Lower lobe of right lung (tissue), 2 donors: ENCODE measurements at regions not wholly inside any gene's neighbourhood (a gene's known extent, or its start where the extent isn't known, plus 50 kb on each side); places are given as distances from the start of the nearest gene placed in this dataset.

ENCODE experiments used
- ATAC-seq, 2 donors: fragments of 200-7000 bp; cut with Tn5 transposase; one replicate each; pipeline ENCODE4 v1.9.1; 2020 to 2022; ENCODE audit warnings: mild to moderate bottlenecking in 2 of 2, moderate library complexity in 2 of 2
- DNase-seq: peaks from one replicate; pipeline ENCODE4 v3.0.0-alpha.2; 2020
- H3K27ac ChIP-seq: fragments of 200-600 bp; one replicate; pipeline ENCODE4 v1.8.0; 2022
- H3K27me3 ChIP-seq: fragments of 200-600 bp; one replicate; pipeline ENCODE4 v1.8.0; 2022; ENCODE audit warnings: low read depth
- H3K36me3 ChIP-seq: fragments of 200-600 bp; one replicate; pipeline ENCODE4 v1.8.0; 2022; ENCODE audit warnings: mild to moderate bottlenecking
- H3K4me1 ChIP-seq: fragments of 200-600 bp; one replicate; pipeline ENCODE4 v1.8.0; 2022
- H3K4me3 ChIP-seq: fragments of 200-600 bp; one replicate; pipeline ENCODE4 v1.8.0; 2022; ENCODE audit warnings: mild to moderate bottlenecking
- H3K9me3 ChIP-seq: fragments of 200-600 bp; one replicate; pipeline ENCODE4 v1.8.0; 2022
- CTCF ChIP-seq: fragments of 200-600 bp; IDR thresholded peaks from one replicate; pipeline ENCODE4 v1.8.0; 2022; ENCODE audit warnings: antibody characterized with exemption, mild to moderate bottlenecking
- intact Hi-C: fragments of 100-400 bp; cut with DNase I; formaldehyde crosslinking; loops from one replicate; pipeline ENCODE4 v1.11.0; 2022
- donor health status: DM: no; HTN: yes; CAD: no; lungs with severe emphysema.

GRCh38 chr3:69539134-69539533 is 153.2 kb upstream of the FRMD4B start:
- H3K4me1 ChIP-seq, result peaks cover 17% of the 10 kb centered on the region
- H3K9me3 ChIP-seq, result no peaks in the 10 kb centered on the region
- no peak for ATAC-seq
- intact Hi-C loops, result no loop called here
- peaks cover 20% of the 10 kb centered on the region for H3K27me3 ChIP-seq
- no peak for TF ChIP-seq CTCF
- no peak for DNase-seq
- no peak overlapping the region for H3K4me3 ChIP-seq
- H3K36me3 ChIP-seq, result no peaks in the 10 kb centered on the region
- H3K27ac ChIP-seq, result no peak overlapping the region

- no peak for TF ChIP-seq CTCF
- Histone ChIP-seq H3K4me1 (peaks cover 17% of the 10 kb centered on the region), H3K4me3 (no peak overlapping the region), H3K9me3 (no peaks in the 10 kb centered on the region), H3K27ac (no peak overlapping the region), H3K36me3 (no peaks in the 10 kb centered on the region), H3K27me3 (peaks cover 20% of the 10 kb centered on the region)
- DNase-seq (no peak), ATAC-seq (no peak)
- intact Hi-C loops, result no loop called here
Observed at GRCh38 chr3:69538281-69538680, 152.4 kb upstream of the FRMD4B start.

DNA sequence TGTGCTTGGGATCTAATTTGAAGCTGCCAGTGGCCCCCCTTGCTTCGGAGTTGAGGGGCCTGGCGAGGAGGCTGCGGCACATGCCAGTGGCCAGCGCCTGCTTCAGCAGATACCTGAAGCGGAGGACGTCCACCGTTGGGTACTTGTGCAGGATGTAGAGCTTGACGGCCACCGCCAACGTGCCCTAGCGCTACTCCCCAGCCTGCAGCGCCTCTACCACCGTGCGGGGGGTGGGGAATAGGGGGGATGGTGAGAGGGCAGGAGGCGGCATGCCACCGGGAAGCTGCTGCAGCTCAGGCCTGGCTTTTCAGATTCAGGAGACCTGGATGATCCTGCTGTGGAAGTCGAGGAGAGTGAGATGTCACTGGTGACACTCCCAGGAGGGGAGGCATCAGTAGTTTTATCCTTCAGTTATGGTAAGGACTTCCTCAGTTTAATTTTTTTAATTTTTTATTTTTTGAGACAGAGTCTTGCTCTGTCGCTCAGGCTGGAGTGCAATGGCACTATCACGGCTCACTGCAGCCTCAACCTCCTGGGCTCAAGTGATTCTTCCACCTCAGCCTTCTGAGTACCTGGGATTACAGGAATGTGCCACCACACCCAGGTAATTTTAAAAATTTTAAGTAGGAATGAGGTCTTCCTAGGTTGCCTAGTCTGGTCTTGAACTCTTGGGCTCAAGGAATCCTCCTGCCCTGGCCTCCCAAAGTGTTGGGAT is 150.6 kb upstream of the FRMD4B start:
- H3K27me3 ChIP-seq, result peaks cover 4% of the 10 kb centered on the region
- intact Hi-C loops, result no loop called here
- H3K4me1 ChIP-seq, result peaks cover 10% of the 10 kb centered on the region
- H3K36me3 ChIP-seq, result no peaks in the 10 kb centered on the region
- ATAC-seq, result no peak
- TF ChIP-seq CTCF, result no peak
- no peak overlapping the region for H3K4me3 ChIP-seq
- no peaks in the 10 kb centered on the region for H3K9me3 ChIP-seq
- H3K27ac ChIP-seq, result no peak overlapping the region
- DNase-seq, result no peak

- Histone ChIP-seq H3K36me3 (no peaks in the 10 kb centered on the region), H3K4me3 (no peak overlapping the region), H3K27me3 (peaks cover 3% of the 10 kb centered on the region), H3K27ac (no peak overlapping the region), H3K4me1 (peaks cover 10% of the 10 kb centered on the region), H3K9me3 (no peaks in the 10 kb centered on the region)
- no peak for DNase-seq
- ATAC-seq, result no peak
- intact Hi-C loops, result no loop called here
- no peak for TF ChIP-seq CTCF
Observed at GRCh38 chr3:69535613-69536012, 149.7 kb upstream of the FRMD4B start.

DNA sequence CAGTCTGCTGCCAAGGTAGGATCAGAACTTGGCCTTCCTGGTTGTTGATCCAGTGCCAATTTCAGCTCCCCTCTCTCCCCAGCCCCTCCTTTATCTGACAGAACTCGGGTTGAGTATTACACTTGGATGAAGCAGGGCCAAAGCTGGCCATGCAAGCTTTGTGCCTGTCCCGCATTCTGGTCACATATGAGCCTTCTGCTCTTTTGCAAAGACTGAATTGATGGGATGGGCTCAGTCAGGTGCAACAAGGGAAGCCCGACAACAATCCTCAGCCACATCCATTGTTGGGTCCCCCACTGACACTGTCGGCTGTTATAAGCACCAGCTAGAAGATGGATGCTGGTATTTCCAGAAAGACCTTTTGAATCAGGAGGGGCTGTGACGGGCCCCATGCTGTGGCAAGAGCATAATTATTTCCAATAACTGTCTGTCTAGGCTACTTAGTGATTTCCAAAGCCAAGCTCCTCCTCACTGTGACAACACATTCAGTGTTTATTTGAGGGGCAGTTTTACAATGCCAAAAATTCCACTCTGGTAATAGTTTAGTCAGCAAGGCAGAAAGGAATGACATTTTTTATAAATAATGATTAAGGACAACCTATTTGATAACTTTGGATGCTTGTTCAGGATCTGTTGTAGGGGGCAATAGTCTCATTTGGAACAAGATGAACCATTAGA is 146.8 kb upstream of the FRMD4B start:
- Histone ChIP-seq H3K4me3 (no peak overlapping the region), H3K27me3 (no peaks in the 10 kb centered on the region), H3K4me1 (peaks cover 6% of the 10 kb centered on the region), H3K9me3 (no peaks in the 10 kb centered on the region), H3K27ac (no peak overlapping the region), H3K36me3 (no peaks in the 10 kb centered on the region)
- no peak for TF ChIP-seq CTCF
- intact Hi-C loops, result no loop called here
- ATAC-seq (no peak), DNase-seq (no peak)
